Kidney (tissue), 13 donors: ENCODE measurements at regions not wholly inside any gene's neighbourhood (a gene's known extent, or its start where the extent isn't known, plus 50 kb on each side); places are given as distances from the start of the nearest gene placed in this dataset.

Source experiments
- DNase-seq, 5 donors: peaks; one replicate each; pipeline ENCODE4 v3.0.0-alpha.2; 2013 to 2020
- FAIRE-seq: peaks from 2 replicates; lab custom pipeline; 2012; peaks lifted over from hg19 to GRCh38; lab: Jason Lieb, UNC
- H3K27ac ChIP-seq, 2 donors: one replicate each; pipeline ENCODE4 v1.7.0; 2013; ENCODE audit warnings: low read depth in 2 of 2, low read length in 2 of 2, inconsistent platforms in 1 of 2
- H3K27me3 ChIP-seq: one replicate; pipeline ENCODE4 v1.7.1; 2013; ENCODE audit warnings: low read length, inconsistent platforms; ENCODE audit not compliant: control insufficient read depth, insufficient read depth
- H3K36me3 ChIP-seq, 3 donors: one replicate each; pipeline versions ENCODE4 v1.7.0 to v1.7.1; 2013; ENCODE audit warnings: low read length in 3 of 3, control low read depth in 1 of 3, inconsistent platforms in 1 of 3; ENCODE audit not compliant: insufficient read depth in 3 of 3, control insufficient read depth in 2 of 3
- H3K4me1 ChIP-seq, 3 donors: one replicate each; pipeline versions ENCODE4 v1.7.0 to v1.7.1; 2013; ENCODE audit warnings: low read length in 3 of 3, inconsistent platforms in 1 of 3, low read depth in 1 of 3; ENCODE audit not compliant: control insufficient read depth in 2 of 3, insufficient read depth in 2 of 3
- H3K4me3 ChIP-seq, 3 donors: one replicate each; pipeline versions ENCODE4 v1.7.0 to v1.8.1; 2013; ENCODE audit warnings: low read length in 3 of 3, control low read depth in 1 of 3, inconsistent platforms in 1 of 3
- H3K9ac ChIP-seq, 3 donors: one replicate each; pipeline versions ENCODE4 v1.7.0 to v1.7.1; 2013; ENCODE audit warnings: low read length in 3 of 3, control low read depth in 1 of 3, inconsistent platforms in 1 of 3
- H3K9me3 ChIP-seq, 3 donors: one replicate each; pipeline versions ENCODE4 v1.7.0 to v1.7.1; 2013; ENCODE audit warnings: low read length in 3 of 3, control low read depth in 1 of 3, inconsistent platforms in 1 of 3; ENCODE audit not compliant: control insufficient read depth in 2 of 3, insufficient read depth in 1 of 3
- intact Hi-C: fragments of 100-400 bp; cut with DNase I; formaldehyde crosslinking; loops from one replicate; pipeline ENCODE4 v1.11.1; 2022
- TF ChIP-seq, protein P1 (sequence below): IDR thresholded peaks from 3 replicates; pipeline ENCODE4 v1.5.1; 2012; ENCODE audit warnings: mild to moderate bottlenecking, moderate library complexity, borderline replicate concordance; ENCODE audit not compliant: insufficient read depth; ENCODE audit errors: extremely low read depth
- donor health status: control.
- donor health status: control.
- donor health status: control.
- donor health status: control.
- donor health status: control.
- donor health status: DM: yes; HTN: yes; CAD: no.
- donor health status: Normal renal cell carcinoma (clear cell type).

DNA sequence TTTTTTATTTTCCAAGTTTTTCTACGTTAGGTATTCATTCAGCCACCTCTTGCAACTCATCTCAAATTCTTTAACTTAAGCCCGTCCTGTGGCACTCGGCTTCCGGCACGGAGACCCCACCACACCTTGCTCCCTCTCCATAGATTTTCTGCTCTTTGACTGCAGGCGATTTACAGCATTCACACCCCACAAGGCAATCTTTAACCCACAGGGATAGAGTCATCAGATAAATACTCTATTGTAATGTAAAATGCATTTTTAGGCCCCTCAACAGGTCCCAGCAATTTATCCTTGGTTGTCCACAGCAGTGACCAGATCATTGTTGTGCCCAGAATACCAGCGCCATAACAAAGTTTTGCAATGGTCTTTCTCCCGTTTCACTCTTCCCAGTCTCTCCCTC lies 132.3 kb upstream of the EPHA4 start:
- H3K4me1 ChIP-seq = peaks cover 0 to 5% (median 0%) of the 10 kb centered on the region in 3 donors
- no peaks in the 10 kb centered on the region for H3K9me3 ChIP-seq
- DNase-seq (no peak), FAIRE-seq (no peak)
- H3K36me3 ChIP-seq = no peaks in the 10 kb centered on the region
- no peak overlapping the region for H3K9ac ChIP-seq
- H3K27me3 ChIP-seq = no peaks in the 10 kb centered on the region
- H3K27ac ChIP-seq = no peak overlapping the region
- intact Hi-C loops = no loop called here
- no peak overlapping the region for H3K4me3 ChIP-seq
- TF ChIP-seq, protein P1, sequence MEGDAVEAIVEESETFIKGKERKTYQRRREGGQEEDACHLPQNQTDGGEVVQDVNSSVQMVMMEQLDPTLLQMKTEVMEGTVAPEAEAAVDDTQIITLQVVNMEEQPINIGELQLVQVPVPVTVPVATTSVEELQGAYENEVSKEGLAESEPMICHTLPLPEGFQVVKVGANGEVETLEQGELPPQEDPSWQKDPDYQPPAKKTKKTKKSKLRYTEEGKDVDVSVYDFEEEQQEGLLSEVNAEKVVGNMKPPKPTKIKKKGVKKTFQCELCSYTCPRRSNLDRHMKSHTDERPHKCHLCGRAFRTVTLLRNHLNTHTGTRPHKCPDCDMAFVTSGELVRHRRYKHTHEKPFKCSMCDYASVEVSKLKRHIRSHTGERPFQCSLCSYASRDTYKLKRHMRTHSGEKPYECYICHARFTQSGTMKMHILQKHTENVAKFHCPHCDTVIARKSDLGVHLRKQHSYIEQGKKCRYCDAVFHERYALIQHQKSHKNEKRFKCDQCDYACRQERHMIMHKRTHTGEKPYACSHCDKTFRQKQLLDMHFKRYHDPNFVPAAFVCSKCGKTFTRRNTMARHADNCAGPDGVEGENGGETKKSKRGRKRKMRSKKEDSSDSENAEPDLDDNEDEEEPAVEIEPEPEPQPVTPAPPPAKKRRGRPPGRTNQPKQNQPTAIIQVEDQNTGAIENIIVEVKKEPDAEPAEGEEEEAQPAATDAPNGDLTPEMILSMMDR = no peak

DNA sequence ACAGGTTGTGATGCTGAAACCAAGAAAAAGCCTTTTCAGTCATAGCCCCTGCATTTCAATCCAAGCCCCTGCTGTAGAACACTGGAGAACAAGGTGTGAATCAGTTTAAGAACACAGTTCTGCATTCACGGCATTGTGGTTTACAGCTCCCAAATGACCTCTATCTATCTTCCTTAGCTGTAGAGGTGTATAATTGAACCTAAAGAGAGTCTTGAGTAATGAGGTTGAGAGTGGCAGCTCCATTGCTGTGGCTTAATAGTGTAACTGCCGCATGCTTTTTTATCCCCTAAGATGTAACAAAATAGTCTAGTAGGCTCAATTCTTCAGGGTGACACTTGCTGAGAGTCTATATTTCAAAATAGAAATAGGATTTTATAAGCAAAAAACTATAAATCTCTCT lies 121.3 kb upstream of the EPHA4 start:
- Histone ChIP-seq H3K27ac (no peak overlapping the region), H3K4me1 (no peaks in the 10 kb centered on the region), H3K9me3 (no peaks in the 10 kb centered on the region), H3K4me3 (no peak overlapping the region), H3K9ac (no peak overlapping the region), H3K27me3 (no peaks in the 10 kb centered on the region), H3K36me3 (no peaks in the 10 kb centered on the region)
- no peak for FAIRE-seq
- TF ChIP-seq, protein P1 = no peak
- no peak for DNase-seq
- intact Hi-C loops = no loop called here

DNA sequence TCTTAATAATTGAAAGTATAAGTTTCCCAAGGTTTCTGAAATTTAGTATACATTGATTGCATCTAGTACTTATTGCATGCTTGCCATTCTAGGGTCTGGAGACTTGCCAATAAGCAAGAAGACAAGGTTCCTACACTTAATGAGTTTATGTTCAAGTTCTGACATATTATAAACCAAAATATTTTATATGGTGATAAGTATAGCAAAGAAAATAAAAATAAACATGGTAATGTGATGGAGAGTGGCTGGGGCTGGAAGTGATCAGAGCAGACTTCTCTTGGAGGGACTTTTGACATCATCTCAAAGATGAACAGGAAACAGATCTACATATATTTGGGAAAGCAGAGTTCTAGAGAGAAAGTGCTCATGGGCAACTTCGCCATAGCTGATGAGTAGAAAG lies 119.5 kb upstream of the EPHA4 start:
- Histone ChIP-seq H3K27ac (no peak overlapping the region), H3K27me3 (no peaks in the 10 kb centered on the region), H3K9me3 (no peaks in the 10 kb centered on the region), H3K4me3 (no peak overlapping the region), H3K36me3 (no peaks in the 10 kb centered on the region), H3K9ac (no peak overlapping the region), H3K4me1 (no peaks in the 10 kb centered on the region)
- FAIRE-seq = no peak
- no peak for DNase-seq
- TF ChIP-seq, protein P1 = no peak
- intact Hi-C loops = no loop called here

DNA sequence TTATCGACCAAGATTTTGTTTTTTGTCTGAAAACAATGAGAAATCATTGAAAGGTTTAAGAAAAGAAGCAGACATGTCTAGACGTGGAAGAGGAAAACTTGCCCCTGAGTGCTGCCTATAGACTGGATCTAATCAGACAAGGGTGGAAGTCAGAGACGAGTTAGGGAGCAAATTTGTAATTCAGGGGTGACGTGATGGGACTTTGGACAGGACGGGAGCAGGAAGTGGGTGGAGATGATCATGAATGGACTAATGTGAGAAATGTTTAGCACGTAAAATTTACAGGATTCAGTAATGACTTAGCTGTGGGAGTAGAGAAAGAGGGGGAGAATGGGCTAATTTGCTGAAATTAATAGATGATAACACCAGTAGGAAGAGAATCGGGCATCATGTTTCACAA lies 117.0 kb upstream of the EPHA4 start:
- Histone ChIP-seq H3K9me3 (no peaks in the 10 kb centered on the region), H3K36me3 (no peaks in the 10 kb centered on the region), H3K9ac (no peak overlapping the region), H3K27ac (no peak overlapping the region), H3K4me3 (no peak overlapping the region), H3K4me1 (no peaks in the 10 kb centered on the region), H3K27me3 (no peaks in the 10 kb centered on the region)
- intact Hi-C loops = no loop called here
- TF ChIP-seq, protein P1 = no peak
- FAIRE-seq (no peak), DNase-seq (no peak)
